Ovary (tissue), 7 donors: ENCODE measurements at regions not wholly inside any gene's neighbourhood (a gene's known extent, or its start where the extent isn't known, plus 50 kb on each side); places are given as distances from the start of the nearest gene placed in this dataset.

Experiments
- DNase-seq, 5 donors: peaks; one replicate each; pipeline ENCODE4 v3.0.0-alpha.2; 2019 to 2020
- H3K27ac ChIP-seq, 2 donors: fragments of 200-600 bp; one replicate each; pipeline versions ENCODE4 v1.5.1 to v1.8.0; 2019 to 2022
- H3K27me3 ChIP-seq: fragments of 200-600 bp; one replicate; pipeline ENCODE4 v1.8.0; 2022
- H3K36me3 ChIP-seq: fragments of 200-600 bp; sonication (generic); one replicate; pipeline ENCODE4 v1.5.1; 2019
- H3K4me1 ChIP-seq: one replicate; pipeline ENCODE4 v1.8.1; 2013; ENCODE audit warnings: mild to moderate bottlenecking, moderate library complexity; ENCODE audit not compliant: insufficient read depth
- H3K4me3 ChIP-seq: fragments of 200-600 bp; sonication (generic); one replicate; pipeline ENCODE4 v1.5.1; 2017
- H3K9me3 ChIP-seq, 2 donors: fragments of 200-600 bp in 1 of 2; sonication (generic) in 1 of 2; one replicate each; pipeline versions ENCODE4 v1.5.1 to v1.8.1; 2013 to 2019; ENCODE audit warnings: mild to moderate bottlenecking in 1 of 2, moderate library complexity in 1 of 2
- EP300 ChIP-seq: sonication (generic); formaldehyde crosslinking; IDR thresholded peaks from one replicate; pipeline ENCODE4 v1.6.1; 2017; ENCODE audit warnings: antibody characterized with exemption
- POLR2A ChIP-seq: fragments of 450-650 bp; IDR thresholded peaks from one replicate; pipeline ENCODE4 v1.6.1; 2017; ENCODE audit warnings: antibody characterized with exemption, mild to moderate bottlenecking, moderate library complexity
- WGBS, 3 donors: extraction: QIAGEN DNeasy Blood & Tissue Kit in 1 of 3; methylation state at CpG; one replicate each; pipeline versions ENCODE4 v1.1.5 to v1.1.7; 2013 to 2017; 5-methylcytosine and 5-hydroxymethylcytosine counted together
- intact Hi-C, 4 donors: fragments of 100-400 bp; cut with DNase I; formaldehyde crosslinking; loops; one replicate each; pipeline versions ENCODE4 v1.11.0 to v1.15.1; 2022 to 2023
- TF ChIP-seq, protein P1 (sequence below), 3 donors: fragments of 450-650 bp in 2 of 3; fragments of 200-600 bp in 1 of 3; IDR thresholded peaks; one replicate each; pipeline versions ENCODE4 v1.5.1 to v1.8.0; 2016 to 2022; ENCODE audit warnings: antibody characterized with exemption in 3 of 3, mild to moderate bottlenecking in 1 of 3
- donor health status: DM: no; HTN: no; CAD: no; lungs with moderate emphysema.
- donor health status: DM: no; HTN: no; CAD: no.
- donor health status: Bipolar disorder and iron deficiency.
- donor health status: DM: no; HTN: no; CAD: no.
- donor health status: DM: yes; HTN: yes; CAD: no.

DNA sequence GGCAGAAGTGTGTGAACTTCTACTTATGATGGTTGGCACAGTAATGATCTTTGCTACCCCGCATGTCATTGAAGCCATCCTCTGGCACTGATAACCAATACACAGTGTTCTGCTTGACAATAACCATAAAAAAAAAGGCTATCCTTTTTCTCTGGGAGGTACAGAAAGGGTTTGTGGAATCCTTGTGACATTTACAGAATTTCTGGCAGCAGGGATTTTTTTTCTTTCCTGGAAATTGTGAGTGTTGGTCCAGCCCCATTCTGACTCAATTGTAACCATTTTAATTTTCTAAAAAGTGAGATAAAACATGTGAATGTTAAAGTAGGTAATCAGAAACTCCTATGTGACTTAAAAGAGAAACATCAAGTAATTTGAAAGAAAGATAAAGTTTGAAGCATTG lies 943.8 kb downstream of the TMTC2 start:
- TF ChIP-seq, protein P1, sequence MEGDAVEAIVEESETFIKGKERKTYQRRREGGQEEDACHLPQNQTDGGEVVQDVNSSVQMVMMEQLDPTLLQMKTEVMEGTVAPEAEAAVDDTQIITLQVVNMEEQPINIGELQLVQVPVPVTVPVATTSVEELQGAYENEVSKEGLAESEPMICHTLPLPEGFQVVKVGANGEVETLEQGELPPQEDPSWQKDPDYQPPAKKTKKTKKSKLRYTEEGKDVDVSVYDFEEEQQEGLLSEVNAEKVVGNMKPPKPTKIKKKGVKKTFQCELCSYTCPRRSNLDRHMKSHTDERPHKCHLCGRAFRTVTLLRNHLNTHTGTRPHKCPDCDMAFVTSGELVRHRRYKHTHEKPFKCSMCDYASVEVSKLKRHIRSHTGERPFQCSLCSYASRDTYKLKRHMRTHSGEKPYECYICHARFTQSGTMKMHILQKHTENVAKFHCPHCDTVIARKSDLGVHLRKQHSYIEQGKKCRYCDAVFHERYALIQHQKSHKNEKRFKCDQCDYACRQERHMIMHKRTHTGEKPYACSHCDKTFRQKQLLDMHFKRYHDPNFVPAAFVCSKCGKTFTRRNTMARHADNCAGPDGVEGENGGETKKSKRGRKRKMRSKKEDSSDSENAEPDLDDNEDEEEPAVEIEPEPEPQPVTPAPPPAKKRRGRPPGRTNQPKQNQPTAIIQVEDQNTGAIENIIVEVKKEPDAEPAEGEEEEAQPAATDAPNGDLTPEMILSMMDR (IDR thresholded peaks at IDR 0.05), result no peak
- no peak for TF ChIP-seq POLR2A
- TF ChIP-seq EP300, result no peak
- Histone ChIP-seq H3K27me3 (no peaks in the 10 kb centered on the region), H3K4me3 (no peak overlapping the region), H3K36me3 (no peaks in the 10 kb centered on the region), H3K4me1 (no peaks in the 10 kb centered on the region), H3K27ac (no peak overlapping the region), H3K9me3 (no peaks in the 10 kb centered on the region)
- no peak for DNase-seq
- intact Hi-C loops, result no loop called here
- WGBS, 3 donors, result 89 to 94% (median 92%) methylated on average over 1 of the region's 1 CpG

DNA sequence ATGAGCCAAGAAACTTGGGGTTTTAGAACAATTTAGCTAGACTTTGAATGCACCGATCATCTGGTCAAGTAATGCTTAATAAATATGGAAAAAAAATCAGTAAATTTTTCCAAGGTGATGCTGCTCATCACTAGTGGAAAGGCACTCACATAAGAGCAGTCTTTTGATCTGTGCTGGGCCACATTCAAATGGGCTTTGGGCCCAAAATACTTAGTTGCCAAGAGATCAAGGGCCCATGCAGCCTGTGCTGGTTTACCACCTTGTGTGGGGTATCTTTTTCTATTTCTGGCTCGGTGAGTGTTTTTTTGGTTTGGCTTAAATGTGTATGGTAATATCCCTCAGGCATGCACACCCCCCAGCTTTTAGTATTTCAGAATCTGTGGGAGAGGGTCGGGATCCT lies 943.2 kb downstream of the TMTC2 start:
- H3K27ac ChIP-seq, result no peak overlapping the region
- H3K4me1 ChIP-seq, result no peaks in the 10 kb centered on the region
- H3K36me3 ChIP-seq, result no peaks in the 10 kb centered on the region
- intact Hi-C loops, result no loop called here
- DNase-seq, result no peak
- WGBS, 3 donors, result 73 to 89% (median 84%) methylated on average over 3 of the region's 3 CpGs
- H3K9me3 ChIP-seq, result no peaks in the 10 kb centered on the region
- no peaks in the 10 kb centered on the region for H3K27me3 ChIP-seq
- no peak overlapping the region for H3K4me3 ChIP-seq
- TF ChIP-seq POLR2A (no peak), EP300 (no peak)
- TF ChIP-seq, protein P1 (IDR thresholded peaks at IDR 0.05), result no peak

- no peak for TF ChIP-seq EP300
- TF ChIP-seq, protein P1 (IDR thresholded peaks at IDR 0.05), result no peak
- TF ChIP-seq POLR2A, result no peak
- intact Hi-C loops, result no loop called here
- WGBS, 3 donors, result 12 to 38% (median 25%) methylated on average over 1 of the region's 1 CpG
Observed at GRCh38 chr12:83622205-83622604, 935.5 kb downstream of the TMTC2 start.

DNA sequence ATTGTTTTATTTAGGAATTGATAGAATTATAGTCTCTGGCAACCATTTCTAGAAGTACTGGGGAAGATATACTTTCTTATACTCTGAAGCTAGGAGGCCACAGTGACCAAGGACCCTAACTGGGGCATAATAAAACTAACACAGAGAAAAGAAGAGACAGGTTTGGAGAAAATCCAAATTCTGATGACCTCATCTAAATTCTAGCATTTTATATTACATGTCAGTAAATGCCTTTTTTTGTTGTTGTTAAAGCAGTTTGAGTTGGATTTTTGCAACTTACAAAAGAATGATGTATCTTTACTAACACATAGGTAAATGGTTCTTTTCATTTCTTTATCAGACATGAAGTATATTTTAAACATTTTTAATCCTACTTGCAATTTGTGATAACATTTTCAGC lies 933.3 kb downstream of the TMTC2 start:
- H3K27ac ChIP-seq, result no peak overlapping the region
- intact Hi-C loops, result no loop called here
- no peaks in the 10 kb centered on the region for H3K36me3 ChIP-seq
- H3K27me3 ChIP-seq, result no peaks in the 10 kb centered on the region
- H3K4me3 ChIP-seq, result no peak overlapping the region
- TF ChIP-seq, protein P1 (IDR thresholded peaks at IDR 0.05), result no peak
- TF ChIP-seq EP300 (no peak), POLR2A (no peak)
- no peak for DNase-seq
- H3K9me3 ChIP-seq, result no peaks in the 10 kb centered on the region
- H3K4me1 ChIP-seq, result no peaks in the 10 kb centered on the region

More at GRCh38 chr12:83622205-83622604, 935.5 kb downstream of the TMTC2 start:
- Histone ChIP-seq H3K4me1 (no peaks in the 10 kb centered on the region), H3K27ac (no peak overlapping the region), H3K4me3 (no peak overlapping the region), H3K9me3 (no peaks in the 10 kb centered on the region), H3K36me3 (no peaks in the 10 kb centered on the region), H3K27me3 (no peaks in the 10 kb centered on the region)
- no peak for DNase-seq

- H3K4me3 ChIP-seq, result no peak overlapping the region
- no peaks in the 10 kb centered on the region for H3K36me3 ChIP-seq
- H3K27me3 ChIP-seq, result no peaks in the 10 kb centered on the region
- no peaks in the 10 kb centered on the region for H3K9me3 ChIP-seq
- H3K27ac ChIP-seq, result no peak overlapping the region
- no peak for DNase-seq
- intact Hi-C loops, result no loop called here
- H3K4me1 ChIP-seq, result no peaks in the 10 kb centered on the region
- 60 to 88% (median 63%) methylated on average over 1 of the region's 1 CpG for WGBS, 3 donors
- TF ChIP-seq, protein P1 (IDR thresholded peaks at IDR 0.05), result no peak
- TF ChIP-seq EP300 (no peak), POLR2A (no peak)
Observed at GRCh38 chr12:83615152-83615551, 928.4 kb downstream of the TMTC2 start.
